HG03025 (cell line): ENCODE measurements at regions not wholly inside any gene's neighbourhood (a gene's known extent, or its start where the extent isn't known, plus 50 kb on each side); places are given as distances from the start of the nearest gene placed in this dataset.
"Not testable (repeated sequence)": the region's sequence is repeated elsewhere in the genome, so short reads cannot be mapped to it uniquely, and the experiment has no call there.

ENCODE experiments used
- ATAC-seq: cut with Tn5 transposase; IDR thresholded peaks from one replicate; pipeline ENCODE4 v1.9.1; 2021; ENCODE audit warnings: mild to moderate bottlenecking, moderate library complexity; ENCODE audit not compliant: unreplicated experiment, low FRiP score

GRCh38 chr21:24444736-24445135 lies 1162.5 kb downstream of the MRPL39 start:
- ATAC-seq: no peak

GRCh38 chr21:24436236-24436635 lies 1171.0 kb downstream of the MRPL39 start:
- no peak for ATAC-seq

GRCh38 chr21:24428591-24429199 lies 1178.6 kb downstream of the MRPL39 start:
- ATAC-seq: no peak

GRCh38 chr21:24424776-24425175 lies 1182.5 kb downstream of the MRPL39 start:
- ATAC-seq: no peak

GRCh38 chr21:24423546-24423945 lies 1183.7 kb downstream of the MRPL39 start:
- ATAC-seq: no peak

- no peak for ATAC-seq
Observed at GRCh38 chr21:24420689-24421088, 1186.6 kb downstream of the MRPL39 start.

GRCh38 chr21:24419641-24420040 lies 1187.6 kb downstream of the MRPL39 start:
- ATAC-seq: not testable (repeated sequence)

GRCh38 chr21:24418671-24419070 lies 1188.6 kb downstream of the MRPL39 start:
- no peak for ATAC-seq

- no peak for ATAC-seq
Observed at GRCh38 chr21:24411429-24411828, 1195.9 kb downstream of the MRPL39 start.

- no peak for ATAC-seq
Observed at GRCh38 chr21:24403221-24403620, 1204.1 kb downstream of the MRPL39 start.

GRCh38 chr21:24395320-24395923 lies 1211.9 kb downstream of the MRPL39 start:
- no peak for ATAC-seq

- ATAC-seq: no peak
Observed at GRCh38 chr21:24375201-24375600, 1232.1 kb downstream of the MRPL39 start.

- ATAC-seq: no peak
Observed at GRCh38 chr21:24372506-24372905, 1234.8 kb downstream of the MRPL39 start.

- no peak for ATAC-seq
Observed at GRCh38 chr21:24369746-24370145, 1237.5 kb downstream of the MRPL39 start.

GRCh38 chr21:24369278-24369677 lies 1238.0 kb downstream of the MRPL39 start:
- no peak for ATAC-seq

- ATAC-seq: no peak
Observed at GRCh38 chr21:24367936-24368335, 1239.3 kb downstream of the MRPL39 start.

GRCh38 chr21:24353492-24353891 lies 1253.8 kb downstream of the MRPL39 start:
- ATAC-seq: no peak

- no peak for ATAC-seq
Observed at GRCh38 chr21:24339406-24339805, 1267.9 kb downstream of the MRPL39 start.

GRCh38 chr21:24336491-24336890 lies 1270.8 kb downstream of the MRPL39 start:
- ATAC-seq: no peak

- no peak for ATAC-seq
Observed at GRCh38 chr21:24323536-24323935, 1283.7 kb downstream of the MRPL39 start.

- no peak for ATAC-seq
Observed at GRCh38 chr21:24316277-24316922, 1290.9 kb downstream of the MRPL39 start.

- no peak for ATAC-seq
Observed at GRCh38 chr21:24310788-24311187, 1296.5 kb downstream of the MRPL39 start.
